ENCODE measurements at regions not wholly inside any gene's neighbourhood (a gene's known extent, or its start where the extent isn't known, plus 50 kb on each side); places are given as distances from the start of the nearest gene placed in this dataset.

GRCh38 chr10:124210263-124210662, 116.9 kb upstream of the CHST15 start:
- no peak for TF ChIP-seq CTCF (optimal IDR thresholded peaks at IDR 0.05 in 1 of 3, IDR thresholded peaks at IDR 0.05 in 1 of 3, conservative IDR thresholded peaks at IDR 0.05 in 1 of 3; ENCODE audit: extremely low read depth in 1 of 3, insufficient read depth in 2 of 3, low read length in 3 of 3)
- no peak for TF ChIP-seq EZH2 (IDR thresholded peaks at IDR 0.05; ENCODE audit: low read length)
